ENCODE measurements at regions not wholly inside any gene's neighbourhood (a gene's known extent, or its start where the extent isn't known, plus 50 kb on each side); places are given as distances from the start of the nearest gene placed in this dataset.

DNA sequence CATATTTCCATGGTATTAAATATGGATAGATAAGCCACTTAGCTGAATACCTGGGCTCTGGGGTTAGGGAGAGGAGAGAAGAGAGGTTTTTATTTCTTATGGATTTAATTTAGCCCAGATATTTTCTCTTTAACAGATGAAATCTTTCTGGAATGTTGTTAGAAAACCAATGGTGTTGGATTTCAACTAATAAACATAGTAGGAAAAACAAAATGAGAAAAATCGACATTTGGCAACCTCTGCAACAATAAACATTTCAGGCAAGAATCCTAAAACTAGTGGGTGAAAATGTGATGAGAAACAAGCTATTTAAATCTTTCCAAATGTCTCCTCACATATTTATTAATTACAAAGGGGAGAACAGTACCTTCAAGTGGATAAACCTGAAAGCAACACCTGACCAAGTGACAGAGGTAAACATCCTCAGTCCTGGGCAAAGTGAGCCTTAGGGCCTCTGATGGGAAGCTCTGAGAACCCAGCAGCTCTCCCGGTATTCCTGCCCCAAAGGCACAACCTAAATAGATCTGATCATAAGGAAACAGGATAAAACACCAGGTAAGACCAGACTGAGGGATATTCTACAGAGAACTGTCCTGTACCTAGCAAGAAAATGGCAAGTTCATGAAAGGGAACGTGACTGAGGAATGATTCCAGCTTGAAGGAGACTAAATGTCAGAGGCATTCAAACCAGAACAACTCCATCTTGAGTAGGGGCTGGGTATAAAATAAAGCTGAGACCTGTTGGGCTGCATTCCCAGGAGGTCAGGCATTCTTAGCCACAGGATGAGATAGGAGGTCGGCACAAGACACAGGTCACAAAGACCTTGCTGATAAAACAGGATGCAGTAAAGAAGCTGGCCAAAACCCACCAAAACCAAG is 163.7 kb downstream of the ESM1 start:
- TF ChIP-seq, protein P1, sequence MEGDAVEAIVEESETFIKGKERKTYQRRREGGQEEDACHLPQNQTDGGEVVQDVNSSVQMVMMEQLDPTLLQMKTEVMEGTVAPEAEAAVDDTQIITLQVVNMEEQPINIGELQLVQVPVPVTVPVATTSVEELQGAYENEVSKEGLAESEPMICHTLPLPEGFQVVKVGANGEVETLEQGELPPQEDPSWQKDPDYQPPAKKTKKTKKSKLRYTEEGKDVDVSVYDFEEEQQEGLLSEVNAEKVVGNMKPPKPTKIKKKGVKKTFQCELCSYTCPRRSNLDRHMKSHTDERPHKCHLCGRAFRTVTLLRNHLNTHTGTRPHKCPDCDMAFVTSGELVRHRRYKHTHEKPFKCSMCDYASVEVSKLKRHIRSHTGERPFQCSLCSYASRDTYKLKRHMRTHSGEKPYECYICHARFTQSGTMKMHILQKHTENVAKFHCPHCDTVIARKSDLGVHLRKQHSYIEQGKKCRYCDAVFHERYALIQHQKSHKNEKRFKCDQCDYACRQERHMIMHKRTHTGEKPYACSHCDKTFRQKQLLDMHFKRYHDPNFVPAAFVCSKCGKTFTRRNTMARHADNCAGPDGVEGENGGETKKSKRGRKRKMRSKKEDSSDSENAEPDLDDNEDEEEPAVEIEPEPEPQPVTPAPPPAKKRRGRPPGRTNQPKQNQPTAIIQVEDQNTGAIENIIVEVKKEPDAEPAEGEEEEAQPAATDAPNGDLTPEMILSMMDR (IDR thresholded peaks at IDR 0.05): no peak
- TF ChIP-seq POLR2A (IDR thresholded peaks at IDR 0.05): no peak

Measured in suprapubic skin (tissue), 3 donors.